Adrenal gland (tissue), 9 donors: ENCODE measurements at regions not wholly inside any gene's neighbourhood (a gene's known extent, or its start where the extent isn't known, plus 50 kb on each side); places are given as distances from the start of the nearest gene placed in this dataset.

Experiments
- DNase-seq, 7 donors: peaks; one replicate each; pipeline ENCODE4 v3.0.0-alpha.2; 2019 to 2020
- H3K27ac ChIP-seq, 5 donors: fragments of 200-600 bp; sonication (generic) in 4 of 5; 1 replicate in 3 of 5; 2 replicates in 2 of 5; pipeline versions ENCODE4 v1.5.1 to v1.8.0; 2016 to 2020; ENCODE audit warnings: mild to moderate bottlenecking in 1 of 5
- H3K27me3 ChIP-seq: fragments of 200-600 bp; 2 replicates; pipeline ENCODE4 v1.8.0; 2021
- H3K36me3 ChIP-seq, 2 donors: fragments of 200-600 bp; replicated peaks in 1 of 2; 1 replicate in 1 of 2; 2 replicates in 1 of 2; pipeline versions ENCODE4 v1.5.1 to v1.8.0; 2018 to 2022
- H3K4me1 ChIP-seq, 2 donors: fragments of 200-600 bp; replicated peaks in 1 of 2; 1 replicate in 1 of 2; 2 replicates in 1 of 2; pipeline versions ENCODE4 v1.5.1 to v1.8.0; 2018 to 2021
- H3K4me3 ChIP-seq, 4 donors: fragments of 200-600 bp; sonication (generic) in 3 of 4; one replicate each; pipeline ENCODE4 v1.5.1; 2016 to 2018
- H3K9me3 ChIP-seq, 3 donors: fragments of 200-600 bp; sonication (generic) in 1 of 3; replicated peaks in 1 of 3; 1 replicate in 2 of 3; 2 replicates in 1 of 3; pipeline versions ENCODE4 v1.5.1 to v1.8.0; 2016 to 2021
- POLR2A ChIP-seq, 2 donors: fragments of 450-650 bp; IDR thresholded peaks; one replicate each; pipeline ENCODE4 v1.6.1; 2017; ENCODE audit warnings: antibody characterized with exemption in 2 of 2, mild to moderate bottlenecking in 2 of 2, moderate library complexity in 1 of 2
- WGBS, 4 donors: extraction: QIAGEN DNeasy Blood & Tissue Kit in 2 of 4; methylation state at CpG; one replicate each; pipeline versions ENCODE4 v1.1.5 to v1.1.7; 2013 to 2017; 5-methylcytosine and 5-hydroxymethylcytosine counted together
- intact Hi-C, 2 donors: fragments of 100-400 bp; cut with DNase I; formaldehyde crosslinking; loops; one replicate each; pipeline versions ENCODE4 v1.14.1 to v1.15.0; 2022 to 2023
- TF ChIP-seq, protein P1 (sequence below), 6 experiments: fragments of 450-650 bp in 4 of 6; fragments of 200-600 bp in 2 of 6; sonication (generic) in 1 of 6; IDR thresholded peaks; 1 replicate in 5 of 6; 2 replicates in 1 of 6; pipeline versions ENCODE4 v1.5.1 to v1.8.0; 2016 to 2021; ENCODE audit warnings: antibody characterized with exemption in 6 of 6, mild to moderate bottlenecking in 2 of 6, moderate library complexity in 1 of 6
- donor health status: healthy with polysubstance abuse.
- donor health status: Bipolar disorder and iron deficiency.
- donor health status: DM: yes; HTN: yes; CAD: no.
- donor health status: DM: no; HTN: no; CAD: no.
- donor health status: DM: no; HTN: no; CAD: no.

DNA sequence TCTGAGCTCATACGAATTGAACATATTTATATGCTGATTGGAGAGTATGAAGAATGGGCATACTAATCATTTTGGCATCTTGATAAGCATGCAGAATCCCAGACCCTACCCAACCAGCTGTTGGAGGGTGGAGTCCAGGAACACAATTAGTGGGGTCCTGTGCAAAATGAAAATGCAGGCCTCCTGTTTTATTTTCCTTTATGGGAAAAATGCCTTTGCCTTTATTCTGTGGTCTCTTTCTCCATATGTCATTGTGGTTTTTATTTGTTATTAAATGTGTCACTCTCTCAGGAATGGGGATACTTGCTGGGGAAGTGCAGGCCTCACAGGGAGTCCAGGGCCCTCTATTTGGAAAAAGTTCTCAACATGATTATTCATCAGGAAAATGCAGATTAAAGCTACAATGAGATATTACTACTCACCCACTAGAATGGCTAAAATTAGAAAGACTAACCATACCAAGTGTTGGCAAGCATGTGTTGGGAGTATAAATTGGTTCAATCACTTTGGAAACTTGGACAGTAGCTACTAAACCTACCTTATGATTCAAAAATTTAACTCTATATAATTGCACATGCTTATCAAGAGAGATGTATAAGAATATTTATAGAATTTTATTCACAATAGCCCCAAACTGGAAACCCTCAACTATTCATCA is 185.1 kb upstream of the FOXN2 start:
- H3K27ac ChIP-seq: no peak overlapping the region
- no peak overlapping the region for H3K4me3 ChIP-seq
- DNase-seq: no peak
- intact Hi-C loops: no loop called here
- H3K9me3 ChIP-seq: no peaks in the 10 kb centered on the region
- H3K27me3 ChIP-seq: no peaks in the 10 kb centered on the region
- no peaks in the 10 kb centered on the region for H3K36me3 ChIP-seq
- H3K4me1 ChIP-seq: no peaks in the 10 kb centered on the region
- TF ChIP-seq, protein P1, sequence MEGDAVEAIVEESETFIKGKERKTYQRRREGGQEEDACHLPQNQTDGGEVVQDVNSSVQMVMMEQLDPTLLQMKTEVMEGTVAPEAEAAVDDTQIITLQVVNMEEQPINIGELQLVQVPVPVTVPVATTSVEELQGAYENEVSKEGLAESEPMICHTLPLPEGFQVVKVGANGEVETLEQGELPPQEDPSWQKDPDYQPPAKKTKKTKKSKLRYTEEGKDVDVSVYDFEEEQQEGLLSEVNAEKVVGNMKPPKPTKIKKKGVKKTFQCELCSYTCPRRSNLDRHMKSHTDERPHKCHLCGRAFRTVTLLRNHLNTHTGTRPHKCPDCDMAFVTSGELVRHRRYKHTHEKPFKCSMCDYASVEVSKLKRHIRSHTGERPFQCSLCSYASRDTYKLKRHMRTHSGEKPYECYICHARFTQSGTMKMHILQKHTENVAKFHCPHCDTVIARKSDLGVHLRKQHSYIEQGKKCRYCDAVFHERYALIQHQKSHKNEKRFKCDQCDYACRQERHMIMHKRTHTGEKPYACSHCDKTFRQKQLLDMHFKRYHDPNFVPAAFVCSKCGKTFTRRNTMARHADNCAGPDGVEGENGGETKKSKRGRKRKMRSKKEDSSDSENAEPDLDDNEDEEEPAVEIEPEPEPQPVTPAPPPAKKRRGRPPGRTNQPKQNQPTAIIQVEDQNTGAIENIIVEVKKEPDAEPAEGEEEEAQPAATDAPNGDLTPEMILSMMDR (IDR thresholded peaks at IDR 0.05): no peak
- TF ChIP-seq POLR2A (IDR thresholded peaks at IDR 0.05): no peak
- 62 to 78% (median 64%) methylated on average over 1 of the region's 1 CpG for WGBS, 4 donors

DNA sequence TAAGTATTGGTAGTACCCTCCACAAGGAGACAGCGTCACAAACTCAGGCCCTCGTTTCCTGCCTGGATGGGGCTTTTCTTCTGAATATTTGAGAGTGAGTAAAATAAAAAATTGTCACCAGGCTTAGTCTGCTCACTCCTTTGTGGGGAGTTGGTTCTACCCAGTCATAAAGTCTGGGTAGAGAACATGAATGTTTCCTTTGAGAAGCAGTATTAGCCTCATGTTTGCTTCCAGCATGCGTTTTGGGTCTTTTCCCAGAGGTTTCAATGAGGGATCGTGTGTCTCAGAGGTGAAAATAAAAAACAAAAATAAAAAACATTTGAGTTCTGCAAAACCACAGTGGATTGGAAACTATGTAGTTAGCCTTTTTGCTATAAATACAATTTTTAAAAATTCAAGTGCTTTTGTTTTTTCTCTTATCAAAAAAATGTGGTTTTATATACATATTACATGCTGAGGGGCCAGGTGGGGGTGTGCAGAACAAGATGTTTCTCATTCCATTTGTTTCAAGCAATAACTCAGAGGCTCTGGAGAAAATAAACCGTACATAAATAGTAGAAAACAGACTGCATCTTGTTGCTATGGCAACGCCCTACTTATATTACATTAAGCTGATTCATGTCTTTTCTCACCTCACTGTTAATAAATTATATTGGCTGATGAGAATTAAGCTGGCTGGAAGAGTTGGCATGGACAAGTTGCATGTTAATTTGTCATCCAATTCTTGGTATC is 182.8 kb upstream of the FOXN2 start:
- H3K36me3 ChIP-seq: no peaks in the 10 kb centered on the region
- no peaks in the 10 kb centered on the region for H3K27me3 ChIP-seq
- H3K9me3 ChIP-seq: no peaks in the 10 kb centered on the region
- no peak overlapping the region for H3K4me3 ChIP-seq
- intact Hi-C loops: no loop called here
- TF ChIP-seq, protein P1 (IDR thresholded peaks at IDR 0.05): no peak
- TF ChIP-seq POLR2A (IDR thresholded peaks at IDR 0.05): no peak
- no peak for DNase-seq
- 49 to 54% (median 50%) methylated on average over 6 of the region's 6 CpGs for WGBS, 4 donors
- H3K4me1 ChIP-seq: no peaks in the 10 kb centered on the region
- H3K27ac ChIP-seq: no peak overlapping the region

DNA sequence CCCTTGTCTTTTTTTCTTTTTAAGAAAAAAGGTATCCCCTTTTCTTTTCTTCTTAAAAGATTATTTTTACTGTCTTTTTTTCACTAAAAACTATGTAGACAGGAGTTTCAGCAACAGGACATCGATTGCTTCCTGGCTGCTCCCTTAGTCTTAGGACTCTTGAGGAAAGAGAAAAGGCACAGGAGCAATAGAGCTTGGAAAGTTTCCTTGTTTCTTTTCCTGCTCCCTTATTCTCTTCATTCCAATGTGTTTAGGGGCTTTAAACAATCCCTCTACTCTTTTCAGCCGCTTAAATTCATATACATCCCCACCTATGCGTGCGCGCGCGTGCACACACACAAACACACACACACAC is 182.2 kb upstream of the FOXN2 start:
- H3K27me3 ChIP-seq: no peaks in the 10 kb centered on the region
- 80 to 83% (median 81%) methylated on average over 7 of the region's 7 CpGs for WGBS, 4 donors
- DNase-seq: no peak
- no peak overlapping the region for H3K4me3 ChIP-seq
- H3K27ac ChIP-seq: no peak overlapping the region
- no peaks in the 10 kb centered on the region for H3K9me3 ChIP-seq
- TF ChIP-seq POLR2A (IDR thresholded peaks at IDR 0.05): no peak
- TF ChIP-seq, protein P1 (IDR thresholded peaks at IDR 0.05): no peak
- H3K4me1 ChIP-seq: no peaks in the 10 kb centered on the region
- intact Hi-C loops: no loop called here
- no peaks in the 10 kb centered on the region for H3K36me3 ChIP-seq

DNA sequence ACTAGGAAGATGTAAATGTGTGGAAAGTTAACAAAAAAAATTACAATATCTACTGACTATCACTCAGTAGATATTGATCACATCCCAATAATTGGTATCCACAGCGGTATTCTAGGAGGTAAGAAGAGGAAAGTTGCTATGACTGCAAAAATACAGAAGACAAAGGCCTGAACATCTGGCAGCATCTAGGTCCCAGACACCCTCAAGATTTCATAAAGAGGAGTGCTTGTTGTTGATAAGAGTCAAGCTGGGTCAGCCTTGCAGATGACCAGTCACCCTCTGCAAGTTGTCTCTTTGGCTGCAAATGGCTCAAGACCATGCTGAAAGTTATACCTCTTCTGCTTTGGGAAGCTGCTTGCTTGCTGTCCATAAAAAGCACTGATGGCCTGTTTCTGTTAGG is 179.8 kb upstream of the FOXN2 start:
- 94 to 97% (median 96%) methylated on average over 1 of the region's 1 CpG for WGBS, 4 donors
- H3K36me3 ChIP-seq: no peaks in the 10 kb centered on the region
- no peaks in the 10 kb centered on the region for H3K9me3 ChIP-seq
- no peak overlapping the region for H3K27ac ChIP-seq
- no peaks in the 10 kb centered on the region for H3K4me1 ChIP-seq
- DNase-seq: no peak
- intact Hi-C loops: no loop called here
- H3K4me3 ChIP-seq: no peak overlapping the region
- no peak for TF ChIP-seq POLR2A (IDR thresholded peaks at IDR 0.05)
- TF ChIP-seq, protein P1 (IDR thresholded peaks at IDR 0.05): no peak
- H3K27me3 ChIP-seq: no peaks in the 10 kb centered on the region
